Epithelial cell of proximal tubule (primary cell): ENCODE measurements at regions not wholly inside any gene's neighbourhood (a gene's known extent, or its start where the extent isn't known, plus 50 kb on each side); places are given as distances from the start of the nearest gene placed in this dataset.

ENCODE experiments used
- DNase-seq: peaks from one replicate; pipeline ENCODE4 v3.0.0-alpha.2; 2011; ENCODE audit warnings: low read depth
- H3K4me3 ChIP-seq: 2 replicates; pipeline ENCODE4 v1.5.1; 2011; ENCODE audit warnings: low read depth, mild to moderate bottlenecking, low read length
- CTCF ChIP-seq: conservative IDR thresholded peaks from 2 replicates; pipeline ENCODE4 v1.5.1; 2012; ENCODE audit warnings: low read depth, mild to moderate bottlenecking, low read length

GRCh38 chr1:56267611-56268010, 311.8 kb downstream of the PLPP3 start:
- no peak for TF ChIP-seq CTCF
- no peak overlapping the region for H3K4me3 ChIP-seq
- DNase-seq = no peak

- no peak overlapping the region for H3K4me3 ChIP-seq
- no peak for TF ChIP-seq CTCF
- DNase-seq = no peak
These were observed 313.0 kb downstream of the PLPP3 start for GRCh38 chr1:56266359-56266758.

- TF ChIP-seq CTCF = no peak
- H3K4me3 ChIP-seq = no peak overlapping the region
- no peak for DNase-seq
These were observed 314.1 kb downstream of the PLPP3 start for GRCh38 chr1:56265216-56265615.

- no peak overlapping the region for H3K4me3 ChIP-seq
- no peak for TF ChIP-seq CTCF
- no peak for DNase-seq
These were observed 315.5 kb downstream of the PLPP3 start for GRCh38 chr1:56263908-56264307.

- no peak for DNase-seq
- no peak overlapping the region for H3K4me3 ChIP-seq
- no peak for TF ChIP-seq CTCF
These were observed 321.0 kb downstream of the PLPP3 start for GRCh38 chr1:56258371-56258770.

- no peak for TF ChIP-seq CTCF
- no peak overlapping the region for H3K4me3 ChIP-seq
- no peak for DNase-seq
These were observed 321.6 kb downstream of the PLPP3 start for GRCh38 chr1:56257726-56258125.

GRCh38 chr1:56256153-56257000, 323.0 kb downstream of the PLPP3 start:
- H3K4me3 ChIP-seq = no peak overlapping the region
- DNase-seq = no peak
- TF ChIP-seq CTCF = no peak
